H1 (cell line): ENCODE measurements at regions not wholly inside any gene's neighbourhood (a gene's known extent, or its start where the extent isn't known, plus 50 kb on each side); places are given as distances from the start of the nearest gene placed in this dataset.

Experiments used
- CTCF ChIA-PET: fragments of 300-600 bp; sonication (Branson Sonifier 250); formaldehyde crosslinking; loops from one replicate; lab custom pipeline; 2021; ENCODE audit not compliant: partially characterized antibody; lab: Charles Lee
- POLR2A ChIA-PET: fragments of 300-600 bp; sonication (Branson Sonifier 250); formaldehyde crosslinking; loops from one replicate; lab custom pipeline; 2021; ENCODE audit warnings: inconsistent platforms; ENCODE audit not compliant: partially characterized antibody; lab: Charles Lee
- DNase-seq, 2 experiments: peaks; one replicate each; pipeline versions ENCODE4 v3.0.0 to v3.0.0-alpha.2; 2010 to 2022; ENCODE audit warnings: low spot score in 2 of 2, low read depth in 1 of 2, mixed read lengths in 1 of 2
- FAIRE-seq: peaks from 2 replicates; lab custom pipeline; 2011; peaks lifted over from hg19 to GRCh38; lab: Jason Lieb, UNC
- H2AFZ ChIP-seq: 2 replicates; pipeline ENCODE4 v1.8.1; 2012; ENCODE audit warnings: low read length, inconsistent platforms
- H2AK5ac ChIP-seq: 2 replicates; pipeline ENCODE4 v1.6.1; 2013; ENCODE audit warnings: low read depth, low read length
- H2BK120ac ChIP-seq: replicated peaks from 2 replicates; pipeline ENCODE3; 2013; ENCODE audit warnings: low read depth, low read length, inconsistent platforms
- H2BK12ac ChIP-seq: 2 replicates; pipeline ENCODE4 v1.6.1; 2013; ENCODE audit warnings: low read depth, low read length
- H2BK15ac ChIP-seq: 2 replicates; pipeline ENCODE4 v1.6.1; 2013; ENCODE audit warnings: low read length
- H2BK20ac ChIP-seq: 2 replicates; pipeline ENCODE4 v1.6.1; 2013; ENCODE audit warnings: low read length
- H2BK5ac ChIP-seq: 2 replicates; pipeline ENCODE4 v1.6.1; 2013; ENCODE audit warnings: low read depth, low read length
- H3K14ac ChIP-seq: 2 replicates; pipeline ENCODE4 v1.6.1; 2013; ENCODE audit warnings: inconsistent platforms; ENCODE audit not compliant: insufficient read length
- H3K18ac ChIP-seq: 2 replicates; pipeline ENCODE4 v1.6.1; 2013; ENCODE audit warnings: low read length; ENCODE audit errors: extremely low read depth
- H3K23ac ChIP-seq: 2 replicates; pipeline ENCODE4 v1.6.1; 2013; ENCODE audit warnings: inconsistent platforms; ENCODE audit not compliant: insufficient read length
- H3K23me2 ChIP-seq: 2 replicates; pipeline ENCODE4 v1.6.1; 2013; ENCODE audit warnings: low read depth, low read length
- H3K27ac ChIP-seq: 2 replicates; pipeline ENCODE4 v1.6.1; 2011; ENCODE audit warnings: low read depth, low read length, inconsistent platforms
- H3K27me3 ChIP-seq, 4 experiments: replicated peaks in 1 of 4; 1 replicate in 1 of 4; 2 replicates in 3 of 4; pipeline versions ENCODE4 v1.6.1 to v1.8.1; 2011 to 2013; ENCODE audit warnings: low read length in 3 of 4, mild to moderate bottlenecking in 3 of 4, inconsistent platforms in 2 of 4, mixed read lengths in 2 of 4, moderate library complexity in 1 of 4; ENCODE audit not compliant: control insufficient read depth in 3 of 4, insufficient read depth in 3 of 4; ENCODE audit errors: extremely low read depth in 1 of 4
- H3K36me3 ChIP-seq, 4 experiments: 2 replicates each; pipeline versions ENCODE4 v1.6.1 to v1.8.1; 2011 to 2013; ENCODE audit warnings: mild to moderate bottlenecking in 4 of 4, low read length in 3 of 4, moderate library complexity in 2 of 4, control low read depth in 1 of 4, inconsistent platforms in 1 of 4; ENCODE audit not compliant: insufficient read depth in 4 of 4, control insufficient read depth in 2 of 4
- H3K4ac ChIP-seq: replicated peaks from 2 replicates; pipeline ENCODE3; 2013; ENCODE audit warnings: low read length, low read depth, mixed read lengths, inconsistent platforms; ENCODE audit not compliant: insufficient read length
- H3K4me1 ChIP-seq, 4 experiments: replicated peaks in 1 of 4; 1 replicate in 1 of 4; 2 replicates in 3 of 4; pipeline versions ENCODE4 v1.6.1 to v1.8.1; 2011 to 2013; ENCODE audit warnings: low read length in 3 of 4, inconsistent platforms in 2 of 4, mixed read lengths in 1 of 4; ENCODE audit not compliant: insufficient read depth in 4 of 4, control insufficient read depth in 3 of 4
- H3K4me2 ChIP-seq, 2 experiments: 2 replicates each; pipeline versions ENCODE4 v1.6.1 to v1.8.1; 2011 to 2013; ENCODE audit warnings: low read depth in 2 of 2, low read length in 2 of 2, control low read depth in 1 of 2, inconsistent platforms in 1 of 2, mild to moderate bottlenecking in 1 of 2; ENCODE audit not compliant: insufficient read depth in 1 of 2
- H3K4me3 ChIP-seq, 4 experiments: fragments of 200-600, 300-600 bp in 1 of 4; sonication (generic), shearing (Covaris generic), sonication (Bioruptor Twin) in 1 of 4; 2 replicates each; pipeline versions ENCODE4 v1.5.1 to v1.8.1; 2011 to 2016; ENCODE audit warnings: low read length in 4 of 4, low read depth in 3 of 4, control low read depth in 2 of 4, inconsistent platforms in 2 of 4, mild to moderate bottlenecking in 2 of 4, mixed read lengths in 1 of 4, moderate library complexity in 1 of 4; ENCODE audit not compliant: insufficient read depth in 2 of 4; ENCODE audit errors: extremely low read depth in 1 of 4
- H3K56ac ChIP-seq: replicated peaks from 2 replicates; pipeline ENCODE3; 2013; ENCODE audit warnings: low read depth, mild to moderate bottlenecking, mixed read lengths, low read length, inconsistent platforms; ENCODE audit not compliant: insufficient read length
- H3K79me1 ChIP-seq: 2 replicates; pipeline ENCODE4 v1.6.1; 2013; ENCODE audit warnings: low read depth, low read length, control low read depth
- H3K79me2 ChIP-seq, 2 experiments: 2 replicates each; pipeline versions ENCODE4 v1.6.1 to v1.8.1; 2012 to 2013; ENCODE audit warnings: low read length in 2 of 2, mild to moderate bottlenecking in 2 of 2, inconsistent platforms in 1 of 2; ENCODE audit not compliant: insufficient read depth in 2 of 2, control insufficient read depth in 1 of 2
- H3K9ac ChIP-seq, 4 experiments: replicated peaks in 1 of 4; 1 replicate in 1 of 4; 2 replicates in 3 of 4; pipeline versions ENCODE4 v1.6.1 to v1.8.1; 2011 to 2013; ENCODE audit warnings: low read depth in 3 of 4, low read length in 3 of 4, control low read depth in 2 of 4, mild to moderate bottlenecking in 2 of 4, moderate library complexity in 2 of 4, inconsistent platforms in 1 of 4; ENCODE audit errors: extremely low read depth in 1 of 4
- H3K9me3 ChIP-seq, 2 experiments: 2 replicates each; pipeline versions ENCODE4 v1.6.1 to v1.8.1; 2012 to 2013; ENCODE audit warnings: mild to moderate bottlenecking in 2 of 2, moderate library complexity in 2 of 2, control low read depth in 1 of 2, inconsistent platforms in 1 of 2, low read depth in 1 of 2, low read length in 1 of 2, mixed read lengths in 1 of 2; ENCODE audit not compliant: insufficient read depth in 2 of 2
- H4K20me1 ChIP-seq, 2 experiments: replicated peaks in 1 of 2; 2 replicates each; pipeline versions ENCODE3 to v1.8.1; 2011 to 2013; ENCODE audit warnings: inconsistent platforms in 2 of 2, low read length in 2 of 2, mild to moderate bottlenecking in 1 of 2; ENCODE audit not compliant: insufficient read depth in 2 of 2, control insufficient read depth in 1 of 2
- H4K5ac ChIP-seq: 2 replicates; pipeline ENCODE4 v1.6.1; 2013; ENCODE audit warnings: low read length, low read depth, mixed read lengths, inconsistent platforms; ENCODE audit not compliant: insufficient read length
- H4K8ac ChIP-seq: 2 replicates; pipeline ENCODE4 v1.8.0; 2013; ENCODE audit warnings: mild to moderate bottlenecking, moderate library complexity, low read length, inconsistent platforms; ENCODE audit not compliant: insufficient read depth; ENCODE audit errors: extremely low read depth
- H4K91ac ChIP-seq: replicated peaks from 2 replicates; pipeline ENCODE3; 2013; ENCODE audit warnings: low read length, mixed read lengths, inconsistent platforms; ENCODE audit not compliant: insufficient read length
- MAFK ChIP-seq: IDR thresholded peaks from 2 replicates; pipeline ENCODE4 v1.6.1; 2012; ENCODE audit warnings: low read depth, mild to moderate bottlenecking, improper control_type of control experiment, low read length
- SAP30 ChIP-seq: fragments of 300-600 bp; sonication (generic); IDR thresholded peaks from 2 replicates; pipeline ENCODE4 v1.7.1; 2012; ENCODE audit warnings: low read length, moderate library complexity, mild to moderate bottlenecking, inconsistent platforms; ENCODE audit not compliant: insufficient read depth, insufficient replicate concordance
- WGBS, 2 experiments: shearing (Covaris generic) in 1 of 2; methylation state at CpG; one replicate each; pipeline versions ENCODE4 v1.1.6 to v1.1.7; 2013 to 2015; ENCODE audit warnings: low lambda C conversion rate in 2 of 2, mixed read lengths in 2 of 2, inconsistent platforms in 1 of 2, low coverage in 1 of 2, missing lambda C conversion rate in 1 of 2; ENCODE audit not compliant: insufficient replicate concordance in 2 of 2, insufficient coverage in 1 of 2, insufficient read length in 1 of 2; ENCODE audit errors: extremely low coverage in 1 of 2, missing lambda C conversion rate in 1 of 2; 5-methylcytosine and 5-hydroxymethylcytosine counted together

DNA sequence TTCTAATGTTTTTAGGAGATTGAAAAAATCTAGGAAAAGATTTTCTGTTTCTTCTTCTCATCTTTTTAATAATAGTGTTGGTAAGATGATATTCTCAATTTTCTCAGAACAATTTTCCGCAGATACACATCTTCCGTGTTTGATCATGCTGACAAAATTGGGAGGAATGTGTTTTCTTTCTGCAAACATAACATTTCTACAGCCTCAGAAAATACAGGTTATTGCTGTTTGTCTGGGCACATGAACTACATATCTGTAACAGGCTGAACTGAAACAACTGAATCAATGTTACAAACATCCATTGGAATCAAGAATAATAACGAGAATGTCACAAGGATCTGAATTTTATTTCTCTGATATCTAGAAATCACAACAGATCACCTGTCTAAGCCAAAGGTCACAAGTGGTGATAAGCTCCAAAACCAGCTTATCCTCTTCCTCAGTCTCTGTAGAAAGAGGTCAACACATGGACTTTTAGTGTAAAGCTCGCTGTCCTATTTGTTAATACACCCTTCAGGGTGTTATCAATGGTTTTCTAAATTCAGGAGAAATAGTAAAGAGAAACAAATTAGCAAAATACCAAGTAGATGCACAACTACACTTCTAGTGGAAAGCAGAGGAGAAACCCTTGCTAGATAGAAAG is 197.3 kb upstream of the MARCKS start:
- Histone ChIP-seq H3K9me3 (no peaks in the 10 kb centered on the region), H2AFZ (no peak overlapping the region), H2BK120ac (no peak overlapping the region), H3K4ac (no peak overlapping the region), H2BK20ac (no peak overlapping the region; the same call in 1 of the 2 replicates), H3K79me2 (no peaks in the 10 kb centered on the region), H3K27me3 (no peaks in the 10 kb centered on the region), H3K23ac (no peak overlapping the region), H2AK5ac (no peak overlapping the region), H4K91ac (no peak overlapping the region), H2BK12ac (no peak overlapping the region), H2BK5ac (no peak overlapping the region), H2BK15ac (no peak overlapping the region), H3K27ac (no peak overlapping the region), H4K8ac (no peak overlapping the region), H3K4me2 (no peak overlapping the region), H3K23me2 (no peaks in the 10 kb centered on the region; the same call in 1 of the 2 replicates), H3K14ac (no peak overlapping the region)
- WGBS, 2 experiments: 88% methylated on average over 4 of the region's 4 CpGs; no CpG with 5 or more reads in 1 of the 2 experiments
- CTCF ChIA-PET: interaction anchor here (1.0 to 1.1 kb wide), 2 partner anchors 10 to 18 kb away, joined by 3 read pairs; no protein-coding TSS in a partner anchor
- no peak for FAIRE-seq
- POLR2A ChIA-PET: no interaction called here
- TF ChIP-seq SAP30 (no peak), MAFK (no peak)
- TF ChIP-seq, all 59 proteins: peak for 0
- H3K79me1 ChIP-seq: no peaks in the 10 kb centered on the region
- no peak overlapping the region for H3K18ac ChIP-seq
- no peaks in the 10 kb centered on the region for H4K20me1 ChIP-seq
- H3K36me3 ChIP-seq: no peaks in the 10 kb centered on the region
- no peak overlapping the region for H3K9ac ChIP-seq
- no peak for DNase-seq
- H3K56ac ChIP-seq: no peak overlapping the region
- H4K5ac ChIP-seq: no peak overlapping the region
- H3K4me1 ChIP-seq: no peaks in the 10 kb centered on the region
- no peak overlapping the region for H3K4me3 ChIP-seq
